Progenitor cell of endocrine pancreas (in vitro differentiated cells): ENCODE measurements at regions not wholly inside any gene's neighbourhood (a gene's known extent, or its start where the extent isn't known, plus 50 kb on each side); places are given as distances from the start of the nearest gene placed in this dataset.

Experiments used
- DNase-seq: peaks from one replicate; pipeline ENCODE4 v3.0.0; 2021; ENCODE audit warnings: low spot score; ENCODE audit not compliant: unreplicated experiment
- H3K27ac Mint-ChIP-seq: 2 replicates; pipeline ENCODE4 v1.8.0; 2021; ENCODE audit warnings: mild to moderate bottlenecking, moderate library complexity, mixed read lengths
- H3K27me3 Mint-ChIP-seq: 2 replicates; pipeline ENCODE4 v1.8.0; 2021; ENCODE audit warnings: mixed read lengths
- H3K36me3 Mint-ChIP-seq: 2 replicates; pipeline ENCODE4 v1.8.0; 2022; ENCODE audit warnings: mixed read lengths; ENCODE audit not compliant: insufficient read depth
- H3K4me1 Mint-ChIP-seq: 2 replicates; pipeline ENCODE4 v1.8.0; 2021; ENCODE audit warnings: low read depth, mixed read lengths
- H3K4me3 Mint-ChIP-seq: 2 replicates; pipeline ENCODE4 v1.8.0; 2021; ENCODE audit warnings: low read depth, mild to moderate bottlenecking, moderate library complexity, mixed read lengths
- H3K9me3 Mint-ChIP-seq: 2 replicates; pipeline ENCODE4 v1.8.0; 2021; ENCODE audit warnings: low read depth, mixed read lengths
- CTCF ChIP-seq: fragments of 200-600 bp; sonication (generic); IDR thresholded peaks from one replicate; pipeline ENCODE4 v1.5.0; 2021; ENCODE audit warnings: antibody characterized with exemption, mild to moderate bottlenecking; ENCODE audit not compliant: unreplicated experiment

DNA sequence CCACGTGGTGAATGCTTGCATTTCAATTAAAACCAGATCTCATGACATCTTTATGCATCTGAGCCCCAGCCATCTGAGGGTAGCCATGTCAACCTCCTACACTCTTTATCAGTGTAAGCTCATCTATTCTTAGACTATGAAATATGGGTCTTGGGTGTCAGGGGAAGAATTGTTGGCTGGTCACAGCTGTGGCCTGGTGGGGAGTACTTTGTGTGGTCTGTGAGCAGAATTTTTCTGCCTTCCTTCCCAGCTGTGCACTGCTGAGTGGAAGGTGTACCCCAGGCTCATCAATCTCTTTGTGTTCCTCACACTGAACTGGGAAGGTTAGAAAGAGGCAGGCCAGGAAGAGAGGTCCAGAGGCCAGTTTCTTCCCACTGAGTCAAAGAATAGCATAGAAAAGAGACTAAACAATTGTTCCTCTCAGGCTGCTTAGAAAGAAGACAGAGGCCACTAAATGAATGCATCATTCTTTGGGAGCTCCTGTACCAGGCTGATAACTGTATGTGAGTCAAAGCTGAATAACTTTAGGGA lies 202.7 kb upstream of the RGMB start:
- peaks cover 4% of the 10 kb centered on the region for H3K9me3 Mint-ChIP-seq
- H3K27ac Mint-ChIP-seq, result no peak overlapping the region
- TF ChIP-seq CTCF, result no peak
- H3K4me1 Mint-ChIP-seq, result no peaks in the 10 kb centered on the region
- no peak overlapping the region for H3K4me3 Mint-ChIP-seq
- no peak for DNase-seq
- no peaks in the 10 kb centered on the region for H3K27me3 Mint-ChIP-seq
- H3K36me3 Mint-ChIP-seq, result no peaks in the 10 kb centered on the region

DNA sequence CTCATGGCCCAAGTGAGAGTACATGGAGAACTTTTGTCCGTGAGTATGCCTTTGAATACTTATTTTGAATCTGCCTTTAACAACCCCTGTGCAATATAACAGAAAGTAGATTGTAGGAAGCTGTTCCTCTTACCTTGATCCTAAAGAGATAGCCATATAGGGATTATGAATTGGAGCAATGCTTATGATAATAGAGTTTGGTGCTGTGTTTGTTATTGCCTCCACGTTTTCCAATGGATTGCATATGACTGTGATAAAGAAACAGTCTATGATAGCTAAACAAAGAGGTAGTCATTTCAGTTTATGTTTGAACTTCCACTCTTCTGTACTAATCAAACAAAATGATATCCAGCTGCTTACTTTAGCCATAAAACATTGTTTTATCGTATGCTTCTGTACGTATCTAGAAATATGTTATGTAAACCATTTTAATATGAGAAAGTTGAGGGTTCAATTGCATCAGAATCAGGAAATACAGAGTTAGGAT lies 199.6 kb upstream of the RGMB start:
- no peaks in the 10 kb centered on the region for H3K27me3 Mint-ChIP-seq
- H3K9me3 Mint-ChIP-seq, result no peaks in the 10 kb centered on the region
- TF ChIP-seq CTCF, result no peak
- no peak overlapping the region for H3K27ac Mint-ChIP-seq
- H3K4me3 Mint-ChIP-seq, result no peak overlapping the region
- no peak for DNase-seq
- no peaks in the 10 kb centered on the region for H3K36me3 Mint-ChIP-seq
- no peaks in the 10 kb centered on the region for H3K4me1 Mint-ChIP-seq

DNA sequence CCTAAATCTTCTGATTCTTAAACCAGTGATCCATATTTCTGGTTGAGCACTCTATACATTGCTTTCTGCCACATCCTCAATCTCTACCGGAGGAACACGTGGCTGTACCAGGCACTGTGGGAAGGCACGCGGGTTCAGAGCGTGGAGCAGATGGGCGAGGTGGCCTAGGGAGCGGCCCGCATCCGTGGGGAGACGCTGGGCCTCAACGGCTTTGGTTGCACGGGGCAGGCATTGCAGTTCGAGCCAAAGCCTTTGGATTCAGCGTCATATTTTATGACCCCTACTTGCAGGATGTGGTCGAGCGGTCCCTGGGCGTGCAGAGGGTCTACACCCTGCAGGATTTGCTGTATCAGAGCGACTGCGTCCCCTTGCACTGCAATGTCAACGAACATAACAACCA lies 197.2 kb upstream of the RGMB start:
- no peak overlapping the region for H3K4me3 Mint-ChIP-seq
- H3K36me3 Mint-ChIP-seq, result no peaks in the 10 kb centered on the region
- H3K27ac Mint-ChIP-seq, result no peak overlapping the region
- DNase-seq, result no peak
- H3K9me3 Mint-ChIP-seq, result no peaks in the 10 kb centered on the region
- TF ChIP-seq CTCF, result no peak
- H3K4me1 Mint-ChIP-seq, result no peaks in the 10 kb centered on the region
- no peaks in the 10 kb centered on the region for H3K27me3 Mint-ChIP-seq

- no peaks in the 10 kb centered on the region for H3K36me3 Mint-ChIP-seq
These were observed 195.0 kb upstream of the RGMB start for GRCh38 chr5:98578438-98578837.

More at GRCh38 chr5:98578438-98578837, 195.0 kb upstream of the RGMB start:
- no peaks in the 10 kb centered on the region for H3K27me3 Mint-ChIP-seq
- no peaks in the 10 kb centered on the region for H3K9me3 Mint-ChIP-seq
- no peaks in the 10 kb centered on the region for H3K4me1 Mint-ChIP-seq
- TF ChIP-seq CTCF, result no peak
- DNase-seq, result no peak
- H3K4me3 Mint-ChIP-seq, result no peak overlapping the region
- H3K27ac Mint-ChIP-seq, result no peak overlapping the region
